ENCODE measurements at regions not wholly inside any gene's neighbourhood (a gene's known extent, or its start where the extent isn't known, plus 50 kb on each side); places are given as distances from the start of the nearest gene placed in this dataset.

- TF ChIP-seq FOXP2 (optimal IDR thresholded peaks at IDR 0.05; ENCODE audit: control extremely low read depth, extremely low read length, insufficient read depth) (no peak), EZH2 (IDR thresholded peaks at IDR 0.05) (no peak), POLR2AphosphoS5 (IDR thresholded peaks at IDR 0.05; ENCODE audit: borderline replicate concordance, low read depth, low read length) (no peak)
Observed at GRCh38 chr3:177921153-177921552, 615.1 kb upstream of the KCNMB2 start.

All from SK-N-MC (cell line).